Osteocyte (in vitro differentiated cells): ENCODE measurements at regions not wholly inside any gene's neighbourhood (a gene's known extent, or its start where the extent isn't known, plus 50 kb on each side); places are given as distances from the start of the nearest gene placed in this dataset.

Source experiments
- DNase-seq: peaks from one replicate; pipeline ENCODE4 v3.0.0; 2021; ENCODE audit warnings: mixed read lengths; ENCODE audit not compliant: unreplicated experiment; ENCODE audit errors: extremely low spot score
- H3K27ac Mint-ChIP-seq: one replicate; pipeline ENCODE4 v1.8.0; 2021; ENCODE audit warnings: mild to moderate bottlenecking, mixed read lengths; ENCODE audit not compliant: unreplicated experiment
- H3K27me3 Mint-ChIP-seq: one replicate; pipeline ENCODE4 v1.8.0; 2021; ENCODE audit warnings: mixed read lengths; ENCODE audit not compliant: unreplicated experiment
- H3K36me3 Mint-ChIP-seq: one replicate; pipeline ENCODE4 v1.8.0; 2021; ENCODE audit warnings: mixed read lengths; ENCODE audit not compliant: unreplicated experiment
- H3K4me1 Mint-ChIP-seq: one replicate; pipeline ENCODE4 v1.8.0; 2021; ENCODE audit warnings: mixed read lengths; ENCODE audit not compliant: unreplicated experiment
- H3K4me3 Mint-ChIP-seq: one replicate; pipeline ENCODE4 v1.8.0; 2021; ENCODE audit warnings: mild to moderate bottlenecking, moderate library complexity, mixed read lengths; ENCODE audit not compliant: unreplicated experiment
- H3K9me3 Mint-ChIP-seq: one replicate; pipeline ENCODE4 v1.8.0; 2021; ENCODE audit warnings: mixed read lengths; ENCODE audit not compliant: unreplicated experiment
- CTCF ChIP-seq: fragments of 200-600 bp; sonication (generic); IDR thresholded peaks from 2 replicates; pipeline ENCODE4 v1.5.0; 2021; ENCODE audit warnings: antibody characterized with exemption, mild to moderate bottlenecking, moderate library complexity

GRCh38 chr1:63069214-63069613 is 253.2 kb upstream of the FOXD3 start:
- no peak for TF ChIP-seq CTCF
- Mint-ChIP-seq H3K27me3 (peaks cover 20% of the 10 kb centered on the region), H3K9me3 (no peaks in the 10 kb centered on the region), H3K4me3 (no peak overlapping the region), H3K4me1 (no peaks in the 10 kb centered on the region), H3K27ac (no peak overlapping the region), H3K36me3 (no peaks in the 10 kb centered on the region)
- DNase-seq: no peak

GRCh38 chr1:63073309-63074306 is 248.8 kb upstream of the FOXD3 start:
- no peaks in the 10 kb centered on the region for H3K36me3 Mint-ChIP-seq
- no peaks in the 10 kb centered on the region for H3K4me1 Mint-ChIP-seq
- DNase-seq: no peak
- H3K27ac Mint-ChIP-seq: no peak overlapping the region
- H3K9me3 Mint-ChIP-seq: peaks cover 9% of the 10 kb centered on the region
- peaks cover 17% of the 10 kb centered on the region for H3K27me3 Mint-ChIP-seq
- H3K4me3 Mint-ChIP-seq: no peak overlapping the region
- TF ChIP-seq CTCF: no peak

- H3K27me3 Mint-ChIP-seq: peaks cover 17% of the 10 kb centered on the region
- TF ChIP-seq CTCF: no peak
- H3K27ac Mint-ChIP-seq: no peak overlapping the region
- H3K4me1 Mint-ChIP-seq: no peaks in the 10 kb centered on the region
- H3K9me3 Mint-ChIP-seq: peaks cover 9% of the 10 kb centered on the region
- no peak overlapping the region for H3K4me3 Mint-ChIP-seq
- no peak for DNase-seq
- H3K36me3 Mint-ChIP-seq: no peaks in the 10 kb centered on the region
These were observed 248.0 kb upstream of the FOXD3 start for GRCh38 chr1:63074321-63074720.

- no peak for DNase-seq
- TF ChIP-seq CTCF: no peak
- Mint-ChIP-seq H3K9me3 (no peaks in the 10 kb centered on the region), H3K27ac (no peak overlapping the region), H3K4me1 (no peaks in the 10 kb centered on the region), H3K4me3 (no peak overlapping the region), H3K27me3 (peaks cover 42% of the 10 kb centered on the region), H3K36me3 (no peaks in the 10 kb centered on the region)
These were observed 239.6 kb upstream of the FOXD3 start for GRCh38 chr1:63082766-63083165.

- no peak for DNase-seq
- no peak overlapping the region for H3K27ac Mint-ChIP-seq
- H3K4me3 Mint-ChIP-seq: no peak overlapping the region
- peaks cover 62% of the 10 kb centered on the region for H3K27me3 Mint-ChIP-seq
- H3K4me1 Mint-ChIP-seq: no peaks in the 10 kb centered on the region
- peak; percentile 28 for TF ChIP-seq CTCF
- no peaks in the 10 kb centered on the region for H3K9me3 Mint-ChIP-seq
- no peaks in the 10 kb centered on the region for H3K36me3 Mint-ChIP-seq
These were observed 234.4 kb upstream of the FOXD3 start for GRCh38 chr1:63087966-63088365.
